K562 (cell line): ENCODE measurements at regions not wholly inside any gene's neighbourhood (a gene's known extent, or its start where the extent isn't known, plus 50 kb on each side); places are given as distances from the start of the nearest gene placed in this dataset.

Experiments
- ATF3 ChIP-seq, 2 experiments: fragments of 450-650 bp in 1 of 2; sonication (generic) in 1 of 2; formaldehyde crosslinking in 1 of 2; IDR thresholded peaks in 1 of 2; conservative IDR thresholded peaks in 1 of 2; 2 replicates each; pipeline versions ENCODE4 v1.6.1 to v1.8.1; 2016 to 2023; ENCODE audit warnings: mild to moderate bottlenecking in 2 of 2, moderate library complexity in 2 of 2, inconsistent platforms in 1 of 2, missing genetic modification reagents in 1 of 2
- ATF4 ChIP-seq: fragments of 450-650 bp; formaldehyde crosslinking; IDR thresholded peaks from 2 replicates; pipeline ENCODE4 v1.4.0; 2022; ENCODE audit warnings: mild to moderate bottlenecking, moderate library complexity
- BACH1 ChIP-seq: fragments of 200-800 bp; sonication (Bioruptor generic); IDR thresholded peaks from 2 replicates; pipeline ENCODE4 v1.6.1; 2016; ENCODE audit warnings: missing genetic modification characterization, missing compliant biosample characterization
- EP400 ChIP-seq: fragments of 450-650 bp; IDR thresholded peaks from 2 replicates; pipeline ENCODE4 v1.6.1; 2017; ENCODE audit warnings: antibody characterized with exemption, mild to moderate bottlenecking, moderate library complexity
- FOXP4 ChIP-seq: sonication (generic); formaldehyde crosslinking; IDR thresholded peaks from 2 replicates; pipeline ENCODE4 v1.8.0; 2022; ENCODE audit warnings: mild to moderate bottlenecking, missing genetic modification reagents, borderline replicate concordance
- GATAD2A ChIP-seq: fragments of 450-650 bp; IDR thresholded peaks from 2 replicates; pipeline ENCODE4 v1.6.1; 2017
- GTF2B ChIP-seq: IDR thresholded peaks from 2 replicates; pipeline ENCODE4 v1.6.1; 2011; ENCODE audit not compliant: insufficient read length; ENCODE audit errors: extremely low read depth
- MYC ChIP-seq, 2 experiments: fragments of 250-450 bp in 1 of 2; sonication (Bioruptor Pico) in 1 of 2; IDR thresholded peaks; 2 replicates each; pipeline versions ENCODE4 v1.5.1 to v1.6.1; 2012 to 2021; ENCODE audit warnings: low read depth in 2 of 2, borderline replicate concordance in 1 of 2, improper control_type of control experiment in 1 of 2, low read length in 1 of 2, mild to moderate bottlenecking in 1 of 2, moderate library complexity in 1 of 2
- NFRKB ChIP-seq: fragments of 450-650 bp; IDR thresholded peaks from 2 replicates; pipeline ENCODE4 v1.6.1; 2016; ENCODE audit warnings: low read depth
- POLR2H ChIP-seq: IDR thresholded peaks from 2 replicates; pipeline ENCODE4 v1.6.1; 2016; ENCODE audit warnings: missing genetic modification characterization, low read depth, mild to moderate bottlenecking, control low read depth, missing compliant biosample characterization, moderate library complexity
- RBFOX2 ChIP-seq: fragments of 200-400 bp; formaldehyde crosslinking; IDR thresholded peaks from 2 replicates; pipeline ENCODE4 v1.6.1; 2017; ENCODE audit warnings: low read depth, mild to moderate bottlenecking, low read length, moderate library complexity
- SMAD4 ChIP-seq: fragments of 250-450 bp; sonication (Bioruptor Pico); conservative IDR thresholded peaks from 2 replicates; pipeline ENCODE4 v1.8.0; 2021; ENCODE audit warnings: inconsistent platforms, mild to moderate bottlenecking, moderate library complexity
- TEAD2 ChIP-seq: fragments of 450-650 bp; IDR thresholded peaks from 2 replicates; pipeline ENCODE4 v1.6.1; 2016; ENCODE audit warnings: missing genetic modification characterization, control low read depth, missing compliant biosample characterization
- THAP12 ChIP-seq: fragments of 250-450 bp; sonication (Bioruptor Pico); IDR thresholded peaks from 2 replicates; pipeline ENCODE4 v1.9.0; 2021; ENCODE audit warnings: mild to moderate bottlenecking, inconsistent platforms
- TRIM24 ChIP-seq, 2 experiments: fragments of 450-650 bp; IDR thresholded peaks; 2 replicates each; pipeline ENCODE4 v1.6.1; 2016
- ZBTB34 ChIP-seq: fragments of 250-450 bp; sonication (Bioruptor Pico); IDR thresholded peaks from 2 replicates; pipeline ENCODE4 v1.8.0; 2021; ENCODE audit warnings: mild to moderate bottlenecking, moderate library complexity
- ZNF436 ChIP-seq: fragments of 250-450, 450-650 bp; sonication (Bioruptor Pico); formaldehyde crosslinking; IDR thresholded peaks from 2 replicates; pipeline ENCODE4 v1.7.0; 2020; ENCODE audit warnings: mild to moderate bottlenecking
- ZNF589 ChIP-seq: fragments of 200-800 bp; sonication (Bioruptor generic); IDR thresholded peaks from 2 replicates; pipeline ENCODE4 v1.6.1; 2016; ENCODE audit warnings: low read depth, missing genetic modification characterization, missing compliant biosample characterization

GRCh38 chr12:46484396-46485061, 112.0 kb upstream of the SLC38A2 start (continued):
- TF ChIP-seq ZNF436 (CRISPR knock-in tag) (no peak), RBFOX2 (peak; percentile 33; the same call in 1 of the 2 replicates), MYC (IDR thresholded peaks at IDR 0.05; ENCODE audit: low read depth, low read length) (0 out of 2 replicates have a peak, but pooled peaks have one; percentile 10), MYC (CRISPR knock-in tag; IDR thresholded peaks at IDR 0.05; ENCODE audit: borderline replicate concordance, low read depth) (no peak), EP400 (peak; percentile 20), SMAD4 (CRISPR knock-in tag) (peak; percentile 58; the same call in 1 of the 2 replicates), GTF2B (no peak), FOXP4 (no peak), ZBTB34 (CRISPR knock-in tag) (no peak), ATF3 (IDR thresholded peaks at IDR 0.05) (peak; percentile 91), ATF3 (CRISPR knock-in tag; conservative IDR thresholded peaks at IDR 0.05) (no peak), THAP12 (CRISPR knock-in tag) (no peak), NFRKB (0 out of 2 replicates have a peak, but pooled peaks have one; percentile 76), POLR2H (tag) (no peak), TRIM24 (IDR thresholded peaks at IDR 0.05) (peak in 1 of 2 experiments; percentile 8; a peak in 1 of 4 replicates), ZNF589 (CRISPR knock-in tag) (no peak), TEAD2 (tag) (no peak), GATAD2A (no peak), BACH1 (tag) (0 out of 2 replicates have a peak, but pooled peaks have one; percentile 23), ATF4 (CRISPR knock-in tag) (peak; percentile 82)
